Kidney (tissue), 13 donors: ENCODE measurements at regions not wholly inside any gene's neighbourhood (a gene's known extent, or its start where the extent isn't known, plus 50 kb on each side); places are given as distances from the start of the nearest gene placed in this dataset.

ENCODE experiments used
- DNase-seq, 5 donors: peaks; one replicate each; pipeline ENCODE4 v3.0.0-alpha.2; 2013 to 2020
- FAIRE-seq: peaks from 2 replicates; lab custom pipeline; 2012; peaks lifted over from hg19 to GRCh38; lab: Jason Lieb, UNC
- H3K27ac ChIP-seq, 2 donors: one replicate each; pipeline ENCODE4 v1.7.0; 2013; ENCODE audit warnings: low read depth in 2 of 2, low read length in 2 of 2, inconsistent platforms in 1 of 2
- H3K27me3 ChIP-seq: one replicate; pipeline ENCODE4 v1.7.1; 2013; ENCODE audit warnings: low read length, inconsistent platforms; ENCODE audit not compliant: control insufficient read depth, insufficient read depth
- H3K36me3 ChIP-seq, 3 donors: one replicate each; pipeline versions ENCODE4 v1.7.0 to v1.7.1; 2013; ENCODE audit warnings: low read length in 3 of 3, control low read depth in 1 of 3, inconsistent platforms in 1 of 3; ENCODE audit not compliant: insufficient read depth in 3 of 3, control insufficient read depth in 2 of 3
- H3K4me1 ChIP-seq, 3 donors: one replicate each; pipeline versions ENCODE4 v1.7.0 to v1.7.1; 2013; ENCODE audit warnings: low read length in 3 of 3, inconsistent platforms in 1 of 3, low read depth in 1 of 3; ENCODE audit not compliant: control insufficient read depth in 2 of 3, insufficient read depth in 2 of 3
- H3K4me3 ChIP-seq, 3 donors: one replicate each; pipeline versions ENCODE4 v1.7.0 to v1.8.1; 2013; ENCODE audit warnings: low read length in 3 of 3, control low read depth in 1 of 3, inconsistent platforms in 1 of 3
- H3K9ac ChIP-seq, 3 donors: one replicate each; pipeline versions ENCODE4 v1.7.0 to v1.7.1; 2013; ENCODE audit warnings: low read length in 3 of 3, control low read depth in 1 of 3, inconsistent platforms in 1 of 3
- H3K9me3 ChIP-seq, 3 donors: one replicate each; pipeline versions ENCODE4 v1.7.0 to v1.7.1; 2013; ENCODE audit warnings: low read length in 3 of 3, control low read depth in 1 of 3, inconsistent platforms in 1 of 3; ENCODE audit not compliant: control insufficient read depth in 2 of 3, insufficient read depth in 1 of 3
- intact Hi-C: fragments of 100-400 bp; cut with DNase I; formaldehyde crosslinking; loops from one replicate; pipeline ENCODE4 v1.11.1; 2022
- TF ChIP-seq, protein P1 (sequence below): IDR thresholded peaks from 3 replicates; pipeline ENCODE4 v1.5.1; 2012; ENCODE audit warnings: mild to moderate bottlenecking, moderate library complexity, borderline replicate concordance; ENCODE audit not compliant: insufficient read depth; ENCODE audit errors: extremely low read depth
- donor health status: control.
- donor health status: control.
- donor health status: control.
- donor health status: control.
- donor health status: control.
- donor health status: DM: yes; HTN: yes; CAD: no.
- donor health status: Normal renal cell carcinoma (clear cell type).

DNA sequence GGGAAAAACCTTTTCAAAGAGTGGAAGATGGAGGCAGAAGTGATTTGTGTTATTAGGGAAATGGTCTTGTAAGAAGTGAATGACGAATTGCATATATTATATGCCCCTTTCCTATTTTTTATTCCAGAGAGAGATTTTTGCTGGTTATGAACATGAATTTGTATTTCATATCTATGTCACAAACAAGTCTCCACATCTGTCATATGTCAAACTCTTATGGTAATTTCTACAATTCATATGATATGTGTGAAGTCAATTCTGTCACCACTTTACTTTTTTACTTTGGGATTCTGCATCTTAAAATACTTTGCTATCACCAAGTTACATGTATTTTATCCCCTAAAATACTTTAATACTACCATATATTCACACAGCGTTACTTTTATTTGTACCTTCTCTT, 594.2 kb upstream of the ARPP21 start:
- Histone ChIP-seq H3K27ac (no peak overlapping the region), H3K4me1 (no peaks in the 10 kb centered on the region), H3K4me3 (no peak overlapping the region), H3K36me3 (no peaks in the 10 kb centered on the region), H3K9me3 (no peaks in the 10 kb centered on the region), H3K27me3 (no peaks in the 10 kb centered on the region), H3K9ac (no peak overlapping the region)
- DNase-seq (no peak), FAIRE-seq (no peak)
- TF ChIP-seq, protein P1, sequence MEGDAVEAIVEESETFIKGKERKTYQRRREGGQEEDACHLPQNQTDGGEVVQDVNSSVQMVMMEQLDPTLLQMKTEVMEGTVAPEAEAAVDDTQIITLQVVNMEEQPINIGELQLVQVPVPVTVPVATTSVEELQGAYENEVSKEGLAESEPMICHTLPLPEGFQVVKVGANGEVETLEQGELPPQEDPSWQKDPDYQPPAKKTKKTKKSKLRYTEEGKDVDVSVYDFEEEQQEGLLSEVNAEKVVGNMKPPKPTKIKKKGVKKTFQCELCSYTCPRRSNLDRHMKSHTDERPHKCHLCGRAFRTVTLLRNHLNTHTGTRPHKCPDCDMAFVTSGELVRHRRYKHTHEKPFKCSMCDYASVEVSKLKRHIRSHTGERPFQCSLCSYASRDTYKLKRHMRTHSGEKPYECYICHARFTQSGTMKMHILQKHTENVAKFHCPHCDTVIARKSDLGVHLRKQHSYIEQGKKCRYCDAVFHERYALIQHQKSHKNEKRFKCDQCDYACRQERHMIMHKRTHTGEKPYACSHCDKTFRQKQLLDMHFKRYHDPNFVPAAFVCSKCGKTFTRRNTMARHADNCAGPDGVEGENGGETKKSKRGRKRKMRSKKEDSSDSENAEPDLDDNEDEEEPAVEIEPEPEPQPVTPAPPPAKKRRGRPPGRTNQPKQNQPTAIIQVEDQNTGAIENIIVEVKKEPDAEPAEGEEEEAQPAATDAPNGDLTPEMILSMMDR, result no peak
- intact Hi-C loops, result no loop called here

DNA sequence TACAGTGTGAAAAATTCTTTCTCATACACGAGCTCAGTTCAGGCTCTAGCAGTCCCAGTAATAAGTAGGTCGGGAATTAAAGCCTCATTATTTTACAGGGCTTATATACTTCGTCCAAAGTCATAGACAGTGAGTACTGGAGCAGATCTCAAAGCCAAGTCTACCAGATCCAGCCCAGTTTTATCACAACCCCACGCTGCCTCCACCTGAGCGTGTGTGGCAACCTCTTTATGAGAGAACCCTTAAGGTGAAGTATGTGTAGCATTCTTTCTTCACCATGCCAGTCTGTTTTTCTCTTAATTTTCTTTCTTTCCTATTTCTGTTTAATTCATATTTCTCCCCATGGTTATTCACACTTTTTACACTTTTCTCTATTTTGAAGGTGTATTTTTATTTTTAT, 574.6 kb upstream of the ARPP21 start:
- no peak for FAIRE-seq
- H3K36me3 ChIP-seq, result no peaks in the 10 kb centered on the region
- intact Hi-C loops, result no loop called here
- no peaks in the 10 kb centered on the region for H3K9me3 ChIP-seq
- DNase-seq, result no peak
- no peak overlapping the region for H3K27ac ChIP-seq
- H3K4me3 ChIP-seq, result no peak overlapping the region
- no peak overlapping the region for H3K9ac ChIP-seq
- TF ChIP-seq, protein P1, result no peak
- H3K4me1 ChIP-seq, result no peaks in the 10 kb centered on the region
- H3K27me3 ChIP-seq, result no peaks in the 10 kb centered on the region

DNA sequence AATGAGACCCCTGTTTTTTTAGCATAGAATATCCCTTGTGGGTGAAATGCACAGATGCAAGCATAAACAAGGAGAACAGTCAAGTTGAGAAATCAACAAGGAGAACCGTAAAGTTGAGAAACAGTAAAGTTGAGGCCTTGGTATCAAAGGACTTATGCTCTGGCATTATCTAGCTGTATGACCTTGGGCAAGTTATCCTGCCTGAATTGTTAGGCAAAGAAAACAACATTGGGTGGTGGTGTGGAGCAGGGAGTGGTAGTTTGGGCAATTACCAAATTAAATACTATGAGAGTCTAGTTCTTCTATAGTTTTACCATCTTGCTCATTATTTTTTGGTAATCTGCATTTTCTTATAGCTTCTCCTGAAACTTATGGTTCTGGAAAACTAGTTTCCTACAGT, 573.4 kb upstream of the ARPP21 start:
- DNase-seq, result no peak
- FAIRE-seq, result no peak
- no peak overlapping the region for H3K27ac ChIP-seq
- no peak overlapping the region for H3K4me3 ChIP-seq
- H3K9me3 ChIP-seq, result no peaks in the 10 kb centered on the region
- TF ChIP-seq, protein P1, result no peak
- intact Hi-C loops, result no loop called here
- no peak overlapping the region for H3K9ac ChIP-seq
- no peaks in the 10 kb centered on the region for H3K36me3 ChIP-seq
- no peaks in the 10 kb centered on the region for H3K27me3 ChIP-seq
- no peaks in the 10 kb centered on the region for H3K4me1 ChIP-seq

DNA sequence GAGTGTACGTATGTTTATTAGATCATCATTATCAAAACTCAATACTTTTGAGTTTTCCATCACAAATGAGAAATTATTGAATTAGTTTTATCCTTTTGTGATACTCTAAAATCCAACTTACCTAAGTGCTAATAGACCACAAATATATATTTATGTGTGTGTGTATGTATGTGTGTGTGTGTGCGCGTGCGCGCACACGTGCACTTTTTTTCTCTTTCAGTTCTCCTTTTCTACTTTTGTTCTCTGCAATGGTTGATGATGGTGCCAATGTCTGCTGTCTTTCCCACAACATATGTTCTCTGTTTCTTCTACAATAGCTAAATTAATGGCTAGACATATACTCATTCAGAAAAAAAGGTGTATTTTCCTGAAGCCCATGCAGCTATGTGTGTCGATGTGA, 571.6 kb upstream of the ARPP21 start:
- no peak overlapping the region for H3K4me3 ChIP-seq
- H3K9me3 ChIP-seq, result no peaks in the 10 kb centered on the region
- FAIRE-seq (no peak), DNase-seq (no peak)
- no peak overlapping the region for H3K27ac ChIP-seq
- no peak overlapping the region for H3K9ac ChIP-seq
- H3K4me1 ChIP-seq, result no peaks in the 10 kb centered on the region
- H3K27me3 ChIP-seq, result no peaks in the 10 kb centered on the region
- no peaks in the 10 kb centered on the region for H3K36me3 ChIP-seq
- intact Hi-C loops, result no loop called here
- TF ChIP-seq, protein P1, result no peak
